ENCODE measurements at regions not wholly inside any gene's neighbourhood (a gene's known extent, or its start where the extent isn't known, plus 50 kb on each side); places are given as distances from the start of the nearest gene placed in this dataset.
A peak's percentile ranks its signal among the peaks of the same experiment; 100 is the strongest.

DNA sequence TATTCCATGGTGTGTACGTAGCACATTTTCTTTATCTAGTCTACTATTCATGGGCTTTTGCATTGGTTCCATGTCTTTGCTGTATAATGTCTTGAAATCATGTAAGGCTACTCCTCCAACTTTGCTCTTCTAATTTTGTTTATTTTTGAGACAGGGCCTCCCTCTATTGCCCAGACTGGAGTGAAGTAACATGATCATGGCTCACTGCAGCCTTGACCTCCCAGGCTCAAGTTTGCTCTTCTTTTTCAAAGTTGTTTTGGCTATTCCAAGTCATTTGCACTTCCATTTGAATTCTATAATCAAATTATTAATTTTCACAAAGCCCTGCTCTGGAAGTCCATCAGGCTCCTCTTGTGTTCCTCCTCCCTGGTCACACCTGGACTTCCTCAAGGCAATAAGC lies 90.2 kb upstream of the SGIP1 start:
- H3K9me3 ChIP-seq: no peaks in the 10 kb centered on the region
- H3K4me1 ChIP-seq: peaks cover 12% of the 10 kb centered on the region
- no peaks in the 10 kb centered on the region for H3K36me3 ChIP-seq
- intact Hi-C loops (cut with DNase I): no loop called here
- H3K4me3 ChIP-seq: no peak overlapping the region
- no peaks in the 10 kb centered on the region for H3K27me3 ChIP-seq
- ATAC-seq (no peak), DNase-seq (no peak)
- TF ChIP-seq, protein P1, sequence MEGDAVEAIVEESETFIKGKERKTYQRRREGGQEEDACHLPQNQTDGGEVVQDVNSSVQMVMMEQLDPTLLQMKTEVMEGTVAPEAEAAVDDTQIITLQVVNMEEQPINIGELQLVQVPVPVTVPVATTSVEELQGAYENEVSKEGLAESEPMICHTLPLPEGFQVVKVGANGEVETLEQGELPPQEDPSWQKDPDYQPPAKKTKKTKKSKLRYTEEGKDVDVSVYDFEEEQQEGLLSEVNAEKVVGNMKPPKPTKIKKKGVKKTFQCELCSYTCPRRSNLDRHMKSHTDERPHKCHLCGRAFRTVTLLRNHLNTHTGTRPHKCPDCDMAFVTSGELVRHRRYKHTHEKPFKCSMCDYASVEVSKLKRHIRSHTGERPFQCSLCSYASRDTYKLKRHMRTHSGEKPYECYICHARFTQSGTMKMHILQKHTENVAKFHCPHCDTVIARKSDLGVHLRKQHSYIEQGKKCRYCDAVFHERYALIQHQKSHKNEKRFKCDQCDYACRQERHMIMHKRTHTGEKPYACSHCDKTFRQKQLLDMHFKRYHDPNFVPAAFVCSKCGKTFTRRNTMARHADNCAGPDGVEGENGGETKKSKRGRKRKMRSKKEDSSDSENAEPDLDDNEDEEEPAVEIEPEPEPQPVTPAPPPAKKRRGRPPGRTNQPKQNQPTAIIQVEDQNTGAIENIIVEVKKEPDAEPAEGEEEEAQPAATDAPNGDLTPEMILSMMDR (IDR thresholded peaks at IDR 0.05): no peak
- no peak overlapping the region for H3K27ac ChIP-seq

GRCh38 chr1:66444438-66445265 lies 89.3 kb upstream of the SGIP1 start:
- Histone ChIP-seq H3K36me3 (no peaks in the 10 kb centered on the region), H3K27me3 (no peaks in the 10 kb centered on the region), H3K9me3 (no peaks in the 10 kb centered on the region), H3K27ac (no peak overlapping the region), H3K4me3 (no peak overlapping the region), H3K4me1 (peaks cover 12% of the 10 kb centered on the region)
- ATAC-seq: no peak
- intact Hi-C loops (cut with DNase I): loop anchor here (5.0 kb wide), 1 partner anchor 192 kb away; no protein-coding TSS in a partner anchor
- TF ChIP-seq, protein P1 (IDR thresholded peaks at IDR 0.05): no peak
- DNase-seq: no peak

- H3K27ac ChIP-seq: peak overlapping the region; percentile 53
- no peak overlapping the region for H3K4me3 ChIP-seq
- no peaks in the 10 kb centered on the region for H3K9me3 ChIP-seq
- H3K4me1 ChIP-seq: peaks cover 16% of the 10 kb centered on the region
- H3K36me3 ChIP-seq: no peaks in the 10 kb centered on the region
- intact Hi-C loops (cut with DNase I): loop anchor here (5.0 kb wide), 1 partner anchor 193 kb away; no protein-coding TSS in a partner anchor
- peak; percentile 65 for ATAC-seq
- TF ChIP-seq, protein P1 (IDR thresholded peaks at IDR 0.05): no peak
- DNase-seq: no peak
- H3K27me3 ChIP-seq: no peaks in the 10 kb centered on the region
These were observed 88.3 kb upstream of the SGIP1 start for GRCh38 chr1:66445492-66446181.

GRCh38 chr1:66446261-66447001 lies 87.5 kb upstream of the SGIP1 start:
- intact Hi-C loops (cut with DNase I): loop anchor here (5.0 kb wide), 1 partner anchor 194 kb away; no protein-coding TSS in a partner anchor
- no peaks in the 10 kb centered on the region for H3K36me3 ChIP-seq
- DNase-seq (no peak), ATAC-seq (peak; percentile 91)
- peak overlapping the region; percentile 53 for H3K27ac ChIP-seq
- H3K27me3 ChIP-seq: no peaks in the 10 kb centered on the region
- H3K4me3 ChIP-seq: no peak overlapping the region
- H3K4me1 ChIP-seq: peaks cover 21% of the 10 kb centered on the region
- TF ChIP-seq, protein P1 (IDR thresholded peaks at IDR 0.05): peak; percentile 88
- H3K9me3 ChIP-seq: no peaks in the 10 kb centered on the region

GRCh38 chr1:66450043-66450514 lies 83.9 kb upstream of the SGIP1 start:
- Histone ChIP-seq H3K9me3 (no peaks in the 10 kb centered on the region), H3K4me1 (peaks cover 18% of the 10 kb centered on the region), H3K27me3 (no peaks in the 10 kb centered on the region), H3K27ac (no peak overlapping the region), H3K4me3 (no peak overlapping the region), H3K36me3 (no peaks in the 10 kb centered on the region)
- intact Hi-C loops (cut with DNase I): no loop called here
- TF ChIP-seq, protein P1 (IDR thresholded peaks at IDR 0.05): no peak
- ATAC-seq: no peak
- no peak for DNase-seq

All from upper lobe of right lung (tissue), 1 donor.